Endothelial cell (in vitro differentiated cells): ENCODE measurements at regions not wholly inside any gene's neighbourhood (a gene's known extent, or its start where the extent isn't known, plus 50 kb on each side); places are given as distances from the start of the nearest gene placed in this dataset.

Experiments used
- DNase-seq: peaks from one replicate; pipeline ENCODE4 v3.0.0; 2021; ENCODE audit warnings: low spot score
- H3K27ac Mint-ChIP-seq: one replicate; pipeline ENCODE4 v1.8.0; 2021; ENCODE audit warnings: mixed read lengths, inconsistent platforms; ENCODE audit not compliant: unreplicated experiment
- H3K27me3 Mint-ChIP-seq: one replicate; pipeline ENCODE4 v1.8.0; 2021; ENCODE audit warnings: mild to moderate bottlenecking, moderate library complexity, mixed read lengths, inconsistent platforms; ENCODE audit not compliant: unreplicated experiment
- H3K36me3 Mint-ChIP-seq: one replicate; pipeline ENCODE4 v1.8.0; 2021; ENCODE audit warnings: mild to moderate bottlenecking, low read depth, mixed read lengths, inconsistent platforms; ENCODE audit not compliant: unreplicated experiment
- H3K4me1 Mint-ChIP-seq: one replicate; pipeline ENCODE4 v1.8.0; 2021; ENCODE audit warnings: mild to moderate bottlenecking, mixed read lengths, inconsistent platforms; ENCODE audit not compliant: unreplicated experiment
- H3K4me3 Mint-ChIP-seq: one replicate; pipeline ENCODE4 v1.8.0; 2021; ENCODE audit warnings: mild to moderate bottlenecking, mixed read lengths, inconsistent platforms; ENCODE audit not compliant: unreplicated experiment
- H3K9me3 Mint-ChIP-seq: one replicate; pipeline ENCODE4 v1.8.0; 2021; ENCODE audit warnings: mixed read lengths, inconsistent platforms; ENCODE audit not compliant: unreplicated experiment
- CTCF ChIP-seq: fragments of 200-600 bp; sonication (generic); IDR thresholded peaks from one replicate; pipeline ENCODE4 v1.5.0; 2021; ENCODE audit warnings: antibody characterized with exemption; ENCODE audit not compliant: unreplicated experiment

DNA sequence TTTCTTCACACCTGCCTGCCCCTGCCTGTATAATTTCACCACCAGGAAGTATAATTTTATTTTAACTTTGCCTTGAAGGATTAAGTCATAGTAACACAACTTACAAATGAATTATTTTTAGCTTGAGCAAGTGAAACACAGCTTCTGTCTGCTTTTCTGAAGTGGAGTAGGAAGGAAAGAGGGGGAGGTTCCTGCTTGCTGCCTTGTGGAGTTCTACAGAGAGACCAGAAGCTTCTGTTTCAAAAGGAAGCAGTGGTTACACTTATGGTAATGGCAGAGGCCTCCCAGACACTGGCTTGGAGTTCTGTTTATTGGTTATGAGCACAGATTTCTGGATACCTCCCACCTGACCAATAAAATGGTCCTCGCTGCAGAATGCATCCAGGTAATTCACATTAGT lies 159.6 kb downstream of the TMEM200A start:
- Mint-ChIP-seq H3K27ac (no peak overlapping the region), H3K4me3 (no peak overlapping the region), H3K4me1 (no peaks in the 10 kb centered on the region), H3K9me3 (no peaks in the 10 kb centered on the region), H3K36me3 (no peaks in the 10 kb centered on the region), H3K27me3 (peaks cover 3% of the 10 kb centered on the region)
- TF ChIP-seq CTCF: no peak
- DNase-seq: no peak

- Mint-ChIP-seq H3K36me3 (no peaks in the 10 kb centered on the region), H3K27me3 (peaks cover 3% of the 10 kb centered on the region), H3K27ac (no peak overlapping the region), H3K9me3 (no peaks in the 10 kb centered on the region), H3K4me1 (no peaks in the 10 kb centered on the region), H3K4me3 (no peak overlapping the region)
- DNase-seq: no peak
- TF ChIP-seq CTCF: no peak
These were observed 160.6 kb downstream of the TMEM200A start for GRCh38 chr6:130526466-130526865.

GRCh38 chr6:130527173-130527572 lies 161.4 kb downstream of the TMEM200A start:
- Mint-ChIP-seq H3K27me3 (peaks cover 3% of the 10 kb centered on the region), H3K4me1 (no peaks in the 10 kb centered on the region), H3K4me3 (no peak overlapping the region), H3K27ac (no peak overlapping the region), H3K36me3 (no peaks in the 10 kb centered on the region), H3K9me3 (no peaks in the 10 kb centered on the region)
- no peak for TF ChIP-seq CTCF
- no peak for DNase-seq

GRCh38 chr6:130529569-130530149 lies 163.8 kb downstream of the TMEM200A start:
- H3K36me3 Mint-ChIP-seq: no peaks in the 10 kb centered on the region
- no peak for TF ChIP-seq CTCF
- no peak for DNase-seq
- H3K27ac Mint-ChIP-seq: no peak overlapping the region
- H3K27me3 Mint-ChIP-seq: peaks cover 3% of the 10 kb centered on the region
- H3K9me3 Mint-ChIP-seq: no peaks in the 10 kb centered on the region
- H3K4me1 Mint-ChIP-seq: no peaks in the 10 kb centered on the region
- H3K4me3 Mint-ChIP-seq: no peak overlapping the region

- Mint-ChIP-seq H3K27ac (no peak overlapping the region), H3K9me3 (no peaks in the 10 kb centered on the region), H3K4me1 (no peaks in the 10 kb centered on the region), H3K4me3 (no peak overlapping the region), H3K36me3 (no peaks in the 10 kb centered on the region), H3K27me3 (peaks cover 5% of the 10 kb centered on the region)
- TF ChIP-seq CTCF: no peak
- DNase-seq: no peak
These were observed 168.8 kb downstream of the TMEM200A start for GRCh38 chr6:130534627-130535026.
